Activated effector memory CD4-positive, alpha-beta T cell treated with Interleukin-2 at 50 U/mL for 16 hours (primary cell): ENCODE measurements at regions not wholly inside any gene's neighbourhood (a gene's known extent, or its start where the extent isn't known, plus 50 kb on each side); places are given as distances from the start of the nearest gene placed in this dataset.
"Not testable (repeated sequence)": the region's sequence is repeated elsewhere in the genome, so short reads cannot be mapped to it uniquely, and the experiment has no call there.

Experiments
- DNase-seq: peaks from one replicate; pipeline ENCODE4 v3.0.0-alpha.2; 2020

DNA sequence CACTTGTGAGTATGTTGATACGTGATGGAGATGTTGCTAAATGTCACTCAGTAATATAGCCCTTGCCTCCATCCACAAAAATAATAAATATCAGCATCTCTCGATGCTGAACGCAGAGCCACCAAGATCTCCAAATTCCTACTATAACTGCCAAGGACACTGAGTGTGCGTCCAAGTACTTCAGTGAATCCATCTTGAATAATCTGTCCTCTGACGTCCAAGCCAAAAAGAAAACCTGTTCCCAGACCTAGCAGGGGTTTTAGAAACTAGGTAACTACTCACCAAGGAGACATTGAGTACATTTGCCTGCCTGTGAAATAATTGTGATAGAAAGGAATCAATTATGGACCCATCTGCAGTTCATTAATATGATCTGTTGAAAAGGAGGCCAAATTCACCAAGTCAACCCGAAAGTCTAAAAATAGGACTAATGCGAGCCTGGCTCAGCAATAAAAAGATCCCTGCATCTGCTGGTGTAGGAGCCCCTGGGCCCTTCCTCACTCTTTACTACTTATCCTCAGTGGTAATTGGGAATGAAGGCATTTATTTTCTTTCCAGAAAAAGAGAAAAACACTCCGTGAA is 226.9 kb upstream of the IRF2BP2 start:
- DNase-seq: no peak

GRCh38 chr1:234836045-234836681 is 226.2 kb upstream of the IRF2BP2 start:
- no peak for DNase-seq

- DNase-seq: no peak
These were observed 225.3 kb upstream of the IRF2BP2 start for GRCh38 chr1:234835239-234835638.

DNA sequence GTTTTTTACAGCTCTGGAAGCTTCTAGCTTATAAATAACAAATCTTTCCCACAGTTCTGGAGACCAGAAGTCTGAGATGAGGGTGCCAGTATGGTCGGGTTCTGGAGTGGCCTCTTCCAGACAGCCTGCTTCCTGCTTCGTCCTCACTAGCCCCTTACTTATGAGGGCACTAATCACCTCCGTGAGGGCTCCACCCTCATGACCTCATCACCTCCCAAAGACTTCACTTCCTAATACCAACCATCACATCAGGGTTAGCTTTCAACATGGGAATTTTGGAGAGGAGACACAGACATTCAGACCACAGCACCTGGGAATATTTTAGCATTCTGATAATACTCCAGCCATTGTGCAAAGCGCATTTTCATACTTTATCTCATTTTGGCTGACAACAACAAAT is 223.7 kb upstream of the IRF2BP2 start:
- DNase-seq: no peak

DNA sequence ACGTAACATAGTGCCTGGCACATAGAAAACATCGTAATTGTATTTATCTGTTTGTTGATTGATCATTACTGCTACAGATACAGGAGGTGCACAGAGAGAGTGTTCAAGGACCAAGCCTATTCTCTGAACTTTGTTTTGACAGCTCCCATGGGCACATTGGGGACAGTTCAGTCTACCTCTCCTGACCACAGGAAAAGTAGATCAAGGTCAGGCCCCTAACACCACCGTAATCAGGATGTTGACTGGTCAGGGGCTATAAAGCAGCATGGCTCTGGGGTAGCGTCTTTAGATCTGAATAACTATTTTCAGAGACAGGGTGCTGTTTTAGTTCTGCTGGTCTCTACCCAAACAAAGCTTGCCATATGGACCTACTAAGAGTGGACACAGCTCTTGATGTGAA is 223.1 kb upstream of the IRF2BP2 start:
- DNase-seq: no peak

GRCh38 chr1:234827656-234828055 is 217.7 kb upstream of the IRF2BP2 start:
- no peak for DNase-seq

DNA sequence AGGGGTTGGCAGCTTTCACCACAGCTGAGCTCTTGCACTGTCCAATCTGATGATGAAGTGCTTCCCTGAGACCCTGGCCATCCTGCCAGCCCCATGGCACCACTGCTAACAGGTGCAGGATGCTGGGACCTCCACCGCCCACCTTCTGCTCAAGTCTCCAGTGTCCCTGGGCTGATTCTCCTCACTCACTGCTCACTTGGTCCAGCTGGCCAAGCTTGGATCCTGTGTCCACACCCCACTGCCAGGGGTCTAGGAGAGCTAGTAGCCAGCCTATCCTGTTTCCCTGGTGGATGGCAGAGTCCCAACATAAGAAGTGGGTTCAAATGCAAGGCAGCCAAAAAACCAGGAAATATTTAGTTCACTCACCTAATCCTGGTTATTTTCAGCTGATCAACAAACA is 217.2 kb upstream of the IRF2BP2 start:
- DNase-seq: no peak

GRCh38 chr1:234826352-234826751 is 216.4 kb upstream of the IRF2BP2 start:
- no peak for DNase-seq

- DNase-seq: no peak
These were observed 215.7 kb upstream of the IRF2BP2 start for GRCh38 chr1:234825498-234826165.

- DNase-seq: not testable (repeated sequence)
These were observed 214.9 kb upstream of the IRF2BP2 start for GRCh38 chr1:234824836-234825235.

DNA sequence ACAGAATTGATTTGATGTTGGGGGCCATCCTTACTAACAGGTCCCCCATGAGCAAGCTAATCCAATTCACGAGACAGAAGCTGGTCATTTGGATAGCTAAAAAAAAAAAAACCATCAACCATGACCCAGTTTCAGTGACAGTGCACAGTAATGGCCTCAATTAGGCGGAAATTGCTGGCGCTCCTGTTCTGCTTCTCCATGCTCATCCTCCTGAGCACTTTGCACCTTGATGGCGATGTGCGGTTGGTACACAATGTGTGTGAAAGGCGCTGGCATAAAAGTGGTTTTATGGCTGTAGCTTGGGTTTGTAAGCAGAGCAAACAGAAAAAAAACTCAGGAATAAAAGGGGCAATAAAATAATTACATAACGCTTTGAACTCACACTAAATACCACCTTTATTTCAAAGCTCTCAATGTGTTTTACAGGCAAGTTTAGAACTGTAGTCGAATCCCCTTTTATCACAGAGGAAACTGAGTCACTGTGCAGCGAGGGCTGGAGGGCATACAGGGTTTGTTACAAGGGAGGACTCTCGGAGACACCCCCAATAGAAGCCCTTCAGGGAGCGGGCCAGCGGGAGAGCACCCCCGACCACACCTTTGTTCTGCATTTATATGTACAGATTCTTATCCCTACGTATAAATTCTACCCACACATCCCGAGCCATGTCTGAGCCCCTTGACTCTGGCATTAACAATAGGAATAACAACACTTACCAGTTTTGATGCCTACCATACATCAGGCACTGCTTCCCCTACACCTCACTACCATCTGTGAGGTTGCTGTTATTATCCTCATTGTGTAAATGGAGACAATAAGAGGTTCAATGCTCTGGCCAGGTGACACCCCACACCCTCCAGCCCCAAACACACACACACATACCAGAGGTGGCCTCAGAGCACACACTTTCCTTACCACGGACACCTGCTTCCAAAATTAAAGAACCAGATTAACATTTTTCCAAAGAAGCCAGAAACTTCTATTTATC is 213.5 kb upstream of the IRF2BP2 start:
- no peak for DNase-seq

- DNase-seq: no peak
These were observed 211.9 kb upstream of the IRF2BP2 start for GRCh38 chr1:234821840-234822239.

DNA sequence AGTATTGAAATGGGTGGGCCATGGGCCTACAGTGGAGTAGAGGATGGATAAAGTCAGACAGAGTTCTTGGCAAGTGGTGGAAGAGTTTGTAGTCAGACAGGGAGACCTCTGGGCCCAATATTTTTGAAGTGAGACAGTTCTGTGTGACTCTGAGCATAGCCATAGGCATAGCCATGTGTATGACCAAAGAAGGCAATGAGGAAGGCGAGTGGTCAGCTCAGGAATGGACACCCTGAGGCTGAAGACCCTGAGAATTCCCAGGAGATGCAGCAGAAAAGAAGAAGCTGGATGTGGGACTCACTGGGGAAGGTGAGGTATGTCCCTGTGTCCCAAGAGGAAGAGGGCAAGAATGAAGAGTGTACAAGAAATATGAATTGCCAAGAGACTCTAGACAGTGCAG is 210.6 kb upstream of the IRF2BP2 start:
- DNase-seq: no peak

DNA sequence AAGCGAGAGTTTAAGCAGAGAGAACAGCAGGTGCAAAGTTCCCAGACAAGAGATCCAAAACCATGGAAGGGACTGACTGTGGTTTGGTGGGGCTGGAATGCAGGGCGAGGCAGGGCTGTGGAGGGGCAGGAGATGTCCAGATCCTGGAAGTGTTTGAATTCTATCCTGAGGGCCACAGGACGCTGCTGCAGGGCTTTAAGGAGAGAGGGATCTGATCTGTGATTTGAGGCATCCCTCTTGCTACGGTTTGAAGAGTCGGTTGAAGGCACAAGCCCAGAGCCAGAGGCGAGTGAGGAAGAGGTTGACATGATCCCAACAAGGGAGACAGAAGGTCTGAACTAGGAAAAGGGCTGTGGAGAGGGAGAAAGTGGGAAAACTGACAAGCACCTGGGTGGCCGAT is 209.9 kb upstream of the IRF2BP2 start:
- not testable (repeated sequence) for DNase-seq

DNA sequence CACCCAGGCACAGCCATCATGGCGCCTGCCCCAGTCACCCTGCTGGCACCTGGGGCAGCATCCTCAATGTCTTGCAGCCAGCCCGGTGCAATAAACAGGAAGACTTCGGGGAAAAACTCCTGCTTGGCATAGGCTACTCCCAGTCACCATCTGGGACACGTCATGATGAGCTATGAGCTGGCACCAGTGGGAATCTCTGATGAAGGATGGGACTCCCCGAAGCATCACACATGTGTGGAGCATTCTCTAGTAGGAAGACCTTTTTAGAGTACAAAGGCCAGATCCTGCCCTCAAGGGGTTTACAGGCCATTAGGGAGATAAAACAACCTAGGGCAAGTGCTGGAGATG is 208.0 kb upstream of the IRF2BP2 start:
- DNase-seq: not testable (repeated sequence)

DNA sequence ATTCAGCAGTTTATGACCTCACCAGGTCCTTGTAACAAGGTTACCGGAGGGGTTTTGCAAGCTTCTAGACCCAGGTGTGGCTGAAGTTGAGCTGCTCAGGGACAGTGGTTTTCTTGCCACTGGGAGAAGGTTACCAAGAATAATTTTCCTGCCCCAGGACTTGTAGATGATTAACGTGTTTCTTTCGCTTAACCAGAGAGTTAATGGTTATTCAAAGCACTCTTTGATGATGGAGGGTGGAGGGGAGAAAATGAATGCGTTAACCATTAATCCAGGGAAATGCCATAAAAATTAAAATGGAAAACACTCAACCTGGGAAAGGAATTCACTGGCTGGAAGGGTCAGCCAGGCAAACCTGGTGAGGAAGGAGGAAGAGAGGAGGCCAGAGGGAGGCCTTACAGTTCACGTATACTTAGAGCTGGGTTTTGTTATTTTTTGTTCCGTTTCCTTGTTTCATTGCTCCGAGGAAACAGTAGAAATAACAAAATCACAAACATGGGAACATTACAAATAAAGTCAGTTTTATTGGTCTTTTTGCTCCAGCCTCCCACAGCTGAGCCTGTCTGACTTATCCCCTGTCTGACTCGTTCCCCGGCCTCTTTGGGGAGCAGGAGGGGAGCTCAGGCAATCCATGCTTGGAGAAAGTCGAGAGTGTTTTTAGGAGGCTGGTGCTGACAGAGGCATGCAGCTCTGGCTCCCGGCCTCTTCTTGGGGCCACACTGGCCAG is 207.5 kb upstream of the IRF2BP2 start:
- DNase-seq: not testable (repeated sequence)

- DNase-seq: not testable (repeated sequence)
These were observed 206.9 kb upstream of the IRF2BP2 start for GRCh38 chr1:234816864-234817263.

- DNase-seq: not testable (repeated sequence)
These were observed 206.3 kb upstream of the IRF2BP2 start for GRCh38 chr1:234816186-234816851.

DNA sequence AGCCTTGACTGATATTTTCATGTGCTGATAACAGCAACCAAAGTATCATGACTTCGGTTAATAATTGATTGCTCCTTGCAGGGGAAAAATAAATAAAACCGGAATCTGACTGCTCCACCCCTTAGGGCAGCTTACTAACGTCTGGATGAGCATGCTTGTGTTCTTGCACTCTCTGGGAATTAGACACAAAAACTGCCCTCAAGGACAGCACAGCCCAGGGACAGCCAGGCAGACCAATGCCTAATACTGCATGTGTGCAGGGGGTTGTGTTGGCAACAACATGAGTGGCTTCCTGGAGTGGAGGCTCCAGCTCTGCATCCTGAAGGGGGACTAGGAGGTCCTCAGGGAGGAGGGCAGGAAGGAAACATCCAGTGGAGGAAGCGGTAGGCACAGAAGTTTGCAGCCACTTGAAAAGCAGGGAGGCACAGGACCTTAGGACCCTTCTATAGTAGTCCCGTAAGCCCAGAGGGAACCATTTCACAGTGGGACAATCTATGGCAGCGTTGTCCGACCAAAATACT is 205.4 kb upstream of the IRF2BP2 start:
- not testable (repeated sequence) for DNase-seq

GRCh38 chr1:234814235-234814634 is 204.3 kb upstream of the IRF2BP2 start:
- not testable (repeated sequence) for DNase-seq

DNA sequence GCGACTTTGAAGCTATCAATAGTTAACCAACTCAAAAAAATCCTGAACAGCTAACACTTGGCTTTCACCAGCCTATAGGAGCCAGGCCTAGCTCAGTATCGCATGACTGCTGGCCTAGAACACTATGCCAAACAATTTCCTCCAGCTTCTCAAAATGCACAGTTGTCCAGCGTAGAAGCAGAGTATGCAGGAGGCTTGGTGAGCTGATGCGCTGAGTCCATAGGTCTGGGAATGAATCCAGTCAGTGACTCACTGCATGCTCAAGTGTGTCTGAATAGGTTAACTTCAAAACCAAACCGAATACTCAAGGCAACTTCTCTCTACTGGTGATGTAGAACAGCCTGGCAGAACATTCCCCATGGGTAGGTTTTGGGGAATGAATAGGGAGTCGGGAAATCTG is 201.8 kb upstream of the IRF2BP2 start:
- DNase-seq: not testable (repeated sequence)

- not testable (repeated sequence) for DNase-seq
These were observed 200.7 kb upstream of the IRF2BP2 start for GRCh38 chr1:234810726-234811125.
